OCI-LY1 (cell line): ENCODE measurements at regions not wholly inside any gene's neighbourhood (a gene's known extent, or its start where the extent isn't known, plus 50 kb on each side); places are given as distances from the start of the nearest gene placed in this dataset.

ENCODE experiments used
- H2AFZ ChIP-seq: fragments of 200-600 bp; sonication (generic), shearing (Covaris generic); 2 replicates; pipeline ENCODE4 v1.6.0; 2014; ENCODE audit warnings: antibody characterized with exemption, mild to moderate bottlenecking, low read length
- H3F3A ChIP-seq: fragments of 200-600 bp; sonication (generic), shearing (Covaris generic); 2 replicates; pipeline ENCODE4 v1.6.0; 2014; ENCODE audit warnings: mild to moderate bottlenecking, antibody characterized with exemption, low read length, moderate library complexity; ENCODE audit not compliant: insufficient read depth
- H3K27ac ChIP-seq: fragments of 200-600 bp; sonication (generic); 2 replicates; pipeline ENCODE4 v1.5.1; 2014; ENCODE audit warnings: low read length, mixed run types, mild to moderate bottlenecking, low read depth; ENCODE audit not compliant: poor library complexity, severe bottlenecking
- H3K27me3 ChIP-seq: fragments of 200-600 bp; sonication (generic); 2 replicates; pipeline ENCODE4 v1.6.0; 2014; ENCODE audit warnings: antibody characterized with exemption, mild to moderate bottlenecking, low read length, moderate library complexity; ENCODE audit not compliant: insufficient read depth
- H3K36me3 ChIP-seq: fragments of 200-600 bp; sonication (generic); 2 replicates; pipeline ENCODE4 v1.6.1; 2014; ENCODE audit warnings: mild to moderate bottlenecking, antibody characterized with exemption, low read length, moderate library complexity, mixed read lengths; ENCODE audit not compliant: insufficient read depth
- H3K4me1 ChIP-seq: fragments of 200-600 bp; sonication (generic); 2 replicates; pipeline ENCODE4 v1.5.1; 2014; ENCODE audit warnings: mild to moderate bottlenecking, low read length, moderate library complexity; ENCODE audit not compliant: insufficient read depth, severe bottlenecking
- H3K4me2 ChIP-seq: fragments of 200-600 bp; sonication (generic), shearing (Covaris generic); 2 replicates; pipeline ENCODE4 v1.6.1; 2014; ENCODE audit warnings: low read length
- H3K4me3 ChIP-seq: fragments of 200-600 bp; sonication (generic); 2 replicates; pipeline ENCODE4 v1.5.1; 2014; ENCODE audit warnings: low read length, low read depth, mild to moderate bottlenecking, mixed read lengths; ENCODE audit not compliant: poor library complexity, severe bottlenecking
- H3K79me2 ChIP-seq: fragments of 200-600 bp; shearing (Covaris generic); 2 replicates; pipeline ENCODE4 v1.6.1; 2016; ENCODE audit warnings: mixed run types, low read length, mixed read lengths; ENCODE audit not compliant: insufficient read depth
- H3K9ac ChIP-seq: fragments of 200-600 bp; sonication (generic), shearing (Covaris generic); 2 replicates; pipeline ENCODE4 v1.6.1; 2014; ENCODE audit warnings: mild to moderate bottlenecking, low read length, mixed read lengths
- H3K9me2 ChIP-seq: fragments of 200-600 bp; sonication (generic), shearing (Covaris generic); 2 replicates; pipeline ENCODE4 v1.6.1; 2014; ENCODE audit warnings: low read depth, mild to moderate bottlenecking, low read length, mixed read lengths
- H3K9me3 ChIP-seq: fragments of 200-600 bp; shearing (Covaris generic); 2 replicates; pipeline ENCODE4 v1.6.1; 2014; ENCODE audit warnings: low read length, mixed read lengths
- H4K20me1 ChIP-seq: fragments of 200-600 bp; sonication (generic), shearing (Covaris generic); 2 replicates; pipeline ENCODE4 v1.6.0; 2016; ENCODE audit warnings: mild to moderate bottlenecking, low read length; ENCODE audit not compliant: insufficient read depth
- CTCF ChIP-seq: fragments of 200-600 bp; sonication (generic), shearing (Covaris generic); IDR thresholded peaks from 2 replicates; pipeline ENCODE4 v1.5.1; 2017; ENCODE audit warnings: mild to moderate bottlenecking, antibody characterized with exemption, low read length, moderate library complexity, mixed read lengths
- EZH2 ChIP-seq: fragments of 200-600 bp; sonication (generic), shearing (Covaris generic); IDR thresholded peaks from 2 replicates; pipeline ENCODE4 v1.8.0; 2017; ENCODE audit warnings: borderline replicate concordance, mixed run types, mild to moderate bottlenecking, antibody characterized with exemption, low read length, moderate library complexity, mixed read lengths

GRCh38 chr14:44576356-44576755 lies 69.3 kb upstream of the FSCB start:
- H3K9me2 ChIP-seq, result no peaks in the 10 kb centered on the region
- no peaks in the 10 kb centered on the region for H3K79me2 ChIP-seq
- H3F3A ChIP-seq, result no peaks in the 10 kb centered on the region
- H2AFZ ChIP-seq, result no peak overlapping the region
- TF ChIP-seq EZH2 (no peak), CTCF (no peak)
- no peak overlapping the region for H3K4me2 ChIP-seq
- no peak overlapping the region for H3K27ac ChIP-seq
- H3K27me3 ChIP-seq, result no peaks in the 10 kb centered on the region
- no peaks in the 10 kb centered on the region for H3K9me3 ChIP-seq
- H3K36me3 ChIP-seq, result no peaks in the 10 kb centered on the region
- no peaks in the 10 kb centered on the region for H4K20me1 ChIP-seq
- no peak overlapping the region for H3K4me3 ChIP-seq
- no peaks in the 10 kb centered on the region for H3K4me1 ChIP-seq
- H3K9ac ChIP-seq, result no peak overlapping the region

DNA sequence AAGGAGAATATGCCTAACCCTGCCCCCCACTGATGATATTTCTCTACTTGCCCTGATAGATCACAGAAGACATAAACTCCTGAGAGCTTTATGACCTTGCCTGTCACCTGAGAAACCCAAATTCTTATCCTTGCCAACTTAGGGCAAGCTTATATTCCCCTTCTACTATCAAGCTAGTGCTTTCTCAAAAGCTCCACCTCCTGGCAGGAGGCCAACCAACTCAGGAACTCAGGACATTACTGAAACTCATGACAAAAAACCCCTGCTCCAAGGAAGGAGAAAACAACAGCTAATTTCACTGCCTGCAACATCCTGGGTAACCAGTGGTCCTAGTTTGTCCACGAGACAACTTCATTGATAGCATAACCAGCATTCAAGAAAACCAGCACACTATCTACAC lies 60.9 kb upstream of the FSCB start:
- no peak overlapping the region for H2AFZ ChIP-seq
- H3K4me2 ChIP-seq, result no peak overlapping the region
- no peaks in the 10 kb centered on the region for H3K27me3 ChIP-seq
- no peak overlapping the region for H3K4me3 ChIP-seq
- H3K4me1 ChIP-seq, result no peaks in the 10 kb centered on the region
- H3K9ac ChIP-seq, result no peak overlapping the region
- TF ChIP-seq CTCF (no peak), EZH2 (no peak)
- H4K20me1 ChIP-seq, result no peaks in the 10 kb centered on the region
- H3F3A ChIP-seq, result no peaks in the 10 kb centered on the region
- no peaks in the 10 kb centered on the region for H3K36me3 ChIP-seq
- no peaks in the 10 kb centered on the region for H3K9me2 ChIP-seq
- no peaks in the 10 kb centered on the region for H3K79me2 ChIP-seq
- no peaks in the 10 kb centered on the region for H3K9me3 ChIP-seq
- H3K27ac ChIP-seq, result no peak overlapping the region

GRCh38 chr14:44565968-44566367 lies 58.9 kb upstream of the FSCB start:
- Histone ChIP-seq H3K36me3 (no peaks in the 10 kb centered on the region), H3K27ac (no peak overlapping the region), H3K4me2 (no peak overlapping the region), H4K20me1 (no peaks in the 10 kb centered on the region), H3K27me3 (no peaks in the 10 kb centered on the region), H3K9ac (no peak overlapping the region), H3K4me1 (no peaks in the 10 kb centered on the region), H3K9me3 (no peaks in the 10 kb centered on the region), H3K9me2 (no peaks in the 10 kb centered on the region), H3K4me3 (no peak overlapping the region), H2AFZ (no peak overlapping the region), H3F3A (no peaks in the 10 kb centered on the region), H3K79me2 (no peaks in the 10 kb centered on the region)
- TF ChIP-seq CTCF, result no peak
- TF ChIP-seq EZH2, result no peak
